ENCODE measurements at regions not wholly inside any gene's neighbourhood (a gene's known extent, or its start where the extent isn't known, plus 50 kb on each side); places are given as distances from the start of the nearest gene placed in this dataset.

DNA sequence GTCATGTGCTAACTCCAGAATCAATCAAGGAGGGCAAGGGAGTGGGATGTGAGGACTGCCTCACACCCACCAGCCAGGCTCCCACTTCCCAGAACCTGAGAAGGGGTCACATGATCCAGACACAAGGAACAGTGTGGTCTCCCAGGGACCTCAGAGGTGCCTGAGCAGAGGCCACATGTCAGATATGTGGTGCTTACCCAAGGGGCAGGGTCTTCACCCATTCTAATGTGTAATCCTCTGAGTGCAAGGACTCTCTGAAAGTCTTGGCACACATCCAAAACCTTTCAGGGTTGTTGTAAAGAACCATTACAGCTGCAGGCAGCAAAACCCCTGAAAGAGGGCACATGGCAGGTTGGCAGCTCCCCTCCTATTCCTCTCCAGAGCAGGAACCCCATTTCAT is 656.6 kb downstream of the UQCRFS1 start:
- no peak overlapping the region for H3K4me3 Mint-ChIP-seq
- no peak for DNase-seq
- H3K4me1 Mint-ChIP-seq, result no peaks in the 10 kb centered on the region
- TF ChIP-seq CTCF (IDR thresholded peaks at IDR 0.05), result no peak
- peaks cover 8% of the 10 kb centered on the region for H3K27me3 Mint-ChIP-seq (ENCODE audit: low read depth, poor library complexity)
- H3K27ac Mint-ChIP-seq, result no peak overlapping the region
- H3K36me3 Mint-ChIP-seq (ENCODE audit: low read depth), result no peaks in the 10 kb centered on the region
- H3K9me3 Mint-ChIP-seq, result no peaks in the 10 kb centered on the region

GRCh38 chr19:28555317-28555716 is 657.6 kb downstream of the UQCRFS1 start:
- H3K9me3 Mint-ChIP-seq, result no peaks in the 10 kb centered on the region
- no peaks in the 10 kb centered on the region for H3K4me1 Mint-ChIP-seq
- no peak for DNase-seq
- no peak overlapping the region for H3K27ac Mint-ChIP-seq
- no peak for TF ChIP-seq CTCF (IDR thresholded peaks at IDR 0.05)
- no peaks in the 10 kb centered on the region for H3K36me3 Mint-ChIP-seq (ENCODE audit: low read depth)
- no peak overlapping the region for H3K4me3 Mint-ChIP-seq
- H3K27me3 Mint-ChIP-seq (ENCODE audit: low read depth, poor library complexity), result peaks cover 9% of the 10 kb centered on the region

DNA sequence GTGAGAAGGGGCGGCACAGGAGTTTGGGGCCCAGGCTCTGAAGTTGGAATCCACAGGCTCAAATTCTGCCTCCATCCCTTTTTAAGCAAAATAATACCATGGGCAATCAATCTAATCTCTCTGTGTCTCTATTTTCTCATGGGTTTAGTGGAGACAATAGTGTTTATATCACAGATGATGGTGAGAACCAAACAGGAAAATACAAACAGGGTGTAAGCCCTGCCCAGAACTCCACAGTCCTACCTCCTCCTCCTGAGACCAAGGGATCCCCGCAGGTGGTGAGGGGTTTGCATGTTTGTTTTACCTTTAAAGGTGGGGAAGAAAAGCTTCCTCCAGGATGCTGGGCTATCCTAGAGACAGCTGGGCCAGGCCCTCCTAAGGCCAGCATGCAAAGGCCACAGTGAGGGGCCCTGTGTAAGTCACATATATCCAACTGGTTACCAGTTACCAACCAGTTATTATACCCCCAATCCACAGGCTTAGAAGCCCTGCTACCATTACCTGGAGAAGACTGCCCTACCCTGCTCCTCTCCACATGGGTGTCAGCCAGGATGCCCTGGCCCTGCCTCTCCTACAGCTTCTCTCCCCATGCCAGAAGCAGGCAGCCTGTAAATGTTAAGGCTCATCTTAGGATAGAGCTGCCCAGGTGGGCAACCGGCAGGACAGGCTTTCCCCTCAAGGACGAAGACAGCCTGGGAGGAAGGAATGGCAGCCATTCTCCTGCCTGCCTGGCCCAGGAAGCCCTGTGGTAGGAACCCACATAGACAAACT is 658.4 kb downstream of the UQCRFS1 start:
- H3K27ac Mint-ChIP-seq, result no peak overlapping the region
- H3K4me1 Mint-ChIP-seq, result peaks cover 5% of the 10 kb centered on the region
- H3K36me3 Mint-ChIP-seq (ENCODE audit: low read depth), result no peaks in the 10 kb centered on the region
- peaks cover 5% of the 10 kb centered on the region for H3K27me3 Mint-ChIP-seq (ENCODE audit: low read depth, poor library complexity)
- no peak for TF ChIP-seq CTCF (IDR thresholded peaks at IDR 0.05)
- DNase-seq, result no peak
- no peak overlapping the region for H3K4me3 Mint-ChIP-seq
- no peaks in the 10 kb centered on the region for H3K9me3 Mint-ChIP-seq

- TF ChIP-seq CTCF (IDR thresholded peaks at IDR 0.05), result no peak
- Mint-ChIP-seq H3K4me1 (peaks cover 5% of the 10 kb centered on the region), H3K27me3 (ENCODE audit: low read depth, poor library complexity) (peaks cover 5% of the 10 kb centered on the region), H3K9me3 (no peaks in the 10 kb centered on the region), H3K27ac (no peak overlapping the region), H3K36me3 (ENCODE audit: low read depth) (no peaks in the 10 kb centered on the region), H3K4me3 (no peak overlapping the region)
- no peak for DNase-seq
Measured at GRCh38 chr19:28553764-28554163, 659.2 kb downstream of the UQCRFS1 start.

DNA sequence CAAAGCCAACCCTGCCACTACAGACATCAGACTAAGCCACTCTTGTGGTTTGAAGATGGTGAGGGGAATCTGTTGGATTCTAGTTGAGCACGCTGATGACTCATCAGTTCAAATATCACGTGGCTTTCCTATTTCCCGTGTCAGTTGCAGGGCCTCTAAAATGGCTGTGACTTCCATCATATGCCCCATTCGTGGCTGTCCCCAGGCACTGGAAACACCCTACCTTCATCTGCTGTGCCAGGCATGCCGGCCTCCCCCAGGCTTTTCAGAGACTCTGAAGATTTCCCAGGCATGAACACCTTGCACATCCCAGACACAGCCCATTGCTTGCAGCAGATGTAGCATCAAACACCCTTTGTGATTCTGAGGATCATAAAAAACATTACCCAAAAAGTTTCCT is 659.9 kb downstream of the UQCRFS1 start:
- no peak for DNase-seq
- H3K9me3 Mint-ChIP-seq, result no peaks in the 10 kb centered on the region

More for the DNA sequence above, 659.9 kb downstream of the UQCRFS1 start:
- Mint-ChIP-seq H3K27me3 (ENCODE audit: low read depth, poor library complexity) (peaks cover 5% of the 10 kb centered on the region), H3K36me3 (ENCODE audit: low read depth) (no peaks in the 10 kb centered on the region), H3K4me3 (no peak overlapping the region), H3K27ac (no peak overlapping the region), H3K4me1 (peaks cover 5% of the 10 kb centered on the region)
- TF ChIP-seq CTCF (IDR thresholded peaks at IDR 0.05), result no peak
